C4-2B (cell line): ENCODE measurements at regions not wholly inside any gene's neighbourhood (a gene's known extent, or its start where the extent isn't known, plus 50 kb on each side); places are given as distances from the start of the nearest gene placed in this dataset.
"Not testable (repeated sequence)": the region's sequence is repeated elsewhere in the genome, so short reads cannot be mapped to it uniquely, and the experiment has no call there.

Experiments used
- H3K27ac ChIP-seq: fragments of 450-650 bp; 2 replicates; pipeline ENCODE4 v1.5.1; 2017
- ZFX ChIP-seq: fragments of 450-650 bp; IDR thresholded peaks from 2 replicates; pipeline ENCODE4 v1.6.1; 2017
- TF ChIP-seq, protein P1 (sequence below): fragments of 450-650 bp; conservative IDR thresholded peaks from 2 replicates; pipeline ENCODE4 v1.5.1; 2017; ENCODE audit warnings: mild to moderate bottlenecking

DNA sequence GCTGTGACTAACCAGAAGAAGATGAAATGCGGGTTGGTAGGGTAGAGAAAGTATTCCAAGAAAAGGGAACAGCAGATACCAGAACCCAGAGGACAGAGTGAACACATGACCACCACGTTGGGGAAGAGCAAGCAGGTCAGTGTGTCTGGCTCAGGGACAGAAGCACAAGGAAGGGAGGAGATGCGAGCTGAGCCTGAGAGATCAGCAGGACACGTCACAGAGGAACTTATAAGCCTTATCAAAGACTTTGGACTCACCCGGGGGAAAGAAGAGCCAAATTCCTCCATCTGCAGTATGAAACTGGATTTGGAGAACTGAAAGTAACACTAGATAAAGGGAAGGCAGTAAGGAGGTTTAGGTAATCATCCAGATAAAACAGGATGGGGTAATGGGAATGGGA, 232.1 kb upstream of the NPVF start:
- H3K27ac ChIP-seq = no peak overlapping the region
- no peak for TF ChIP-seq ZFX
- TF ChIP-seq, protein P1, sequence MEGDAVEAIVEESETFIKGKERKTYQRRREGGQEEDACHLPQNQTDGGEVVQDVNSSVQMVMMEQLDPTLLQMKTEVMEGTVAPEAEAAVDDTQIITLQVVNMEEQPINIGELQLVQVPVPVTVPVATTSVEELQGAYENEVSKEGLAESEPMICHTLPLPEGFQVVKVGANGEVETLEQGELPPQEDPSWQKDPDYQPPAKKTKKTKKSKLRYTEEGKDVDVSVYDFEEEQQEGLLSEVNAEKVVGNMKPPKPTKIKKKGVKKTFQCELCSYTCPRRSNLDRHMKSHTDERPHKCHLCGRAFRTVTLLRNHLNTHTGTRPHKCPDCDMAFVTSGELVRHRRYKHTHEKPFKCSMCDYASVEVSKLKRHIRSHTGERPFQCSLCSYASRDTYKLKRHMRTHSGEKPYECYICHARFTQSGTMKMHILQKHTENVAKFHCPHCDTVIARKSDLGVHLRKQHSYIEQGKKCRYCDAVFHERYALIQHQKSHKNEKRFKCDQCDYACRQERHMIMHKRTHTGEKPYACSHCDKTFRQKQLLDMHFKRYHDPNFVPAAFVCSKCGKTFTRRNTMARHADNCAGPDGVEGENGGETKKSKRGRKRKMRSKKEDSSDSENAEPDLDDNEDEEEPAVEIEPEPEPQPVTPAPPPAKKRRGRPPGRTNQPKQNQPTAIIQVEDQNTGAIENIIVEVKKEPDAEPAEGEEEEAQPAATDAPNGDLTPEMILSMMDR = no peak

DNA sequence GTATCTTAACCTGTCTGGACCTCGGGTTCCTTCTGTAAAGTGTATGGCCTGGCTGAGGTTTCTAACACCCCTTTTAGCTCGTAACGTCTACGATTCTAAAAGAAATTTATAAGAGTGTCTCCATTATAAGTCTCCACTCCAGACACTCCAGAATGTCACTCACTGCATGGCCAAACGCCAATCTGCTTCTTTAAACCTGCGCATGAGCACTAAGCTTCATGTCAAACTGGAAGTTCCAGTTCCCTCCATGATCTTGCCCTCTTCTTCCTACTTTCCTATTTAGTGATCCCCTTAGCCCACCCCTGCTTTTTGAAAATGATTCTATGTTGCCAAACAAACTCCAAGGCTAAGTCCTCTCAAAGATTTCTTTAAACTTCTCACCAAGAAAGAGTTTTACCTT, 241.4 kb upstream of the NPVF start:
- TF ChIP-seq, protein P1 = no peak
- no peak for TF ChIP-seq ZFX
- no peak overlapping the region for H3K27ac ChIP-seq

DNA sequence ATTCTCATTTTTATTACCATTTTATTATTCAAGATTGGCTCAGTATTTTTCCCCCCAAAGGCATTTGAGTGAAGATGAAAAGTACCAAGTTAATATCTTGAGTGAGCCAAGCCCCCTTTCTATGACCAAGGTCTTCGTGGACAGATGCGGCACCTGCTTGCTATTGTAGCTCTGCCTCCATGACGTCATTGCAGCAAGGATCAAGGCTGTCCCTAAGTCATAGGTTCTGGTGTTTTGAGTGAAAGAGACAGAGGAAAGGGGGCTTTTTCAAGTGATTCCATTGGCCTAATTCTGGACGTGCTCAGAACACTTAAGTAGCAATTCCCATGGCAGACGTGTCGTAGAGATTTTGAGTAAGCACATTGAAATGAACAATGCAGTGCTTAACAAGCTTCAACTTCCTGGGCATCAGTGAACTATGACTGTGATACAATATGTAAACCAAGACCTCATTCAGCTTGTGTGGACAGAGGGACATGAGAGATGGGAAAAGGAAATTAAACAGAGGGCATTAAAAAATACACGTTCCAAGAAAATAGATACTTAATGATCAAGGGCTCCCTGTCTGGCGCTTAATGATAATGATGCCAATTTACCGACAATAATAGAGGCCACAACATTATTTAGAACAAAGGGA, 248.7 kb upstream of the NPVF start:
- TF ChIP-seq, protein P1 = no peak
- TF ChIP-seq ZFX = no peak
- H3K27ac ChIP-seq = no peak overlapping the region

DNA sequence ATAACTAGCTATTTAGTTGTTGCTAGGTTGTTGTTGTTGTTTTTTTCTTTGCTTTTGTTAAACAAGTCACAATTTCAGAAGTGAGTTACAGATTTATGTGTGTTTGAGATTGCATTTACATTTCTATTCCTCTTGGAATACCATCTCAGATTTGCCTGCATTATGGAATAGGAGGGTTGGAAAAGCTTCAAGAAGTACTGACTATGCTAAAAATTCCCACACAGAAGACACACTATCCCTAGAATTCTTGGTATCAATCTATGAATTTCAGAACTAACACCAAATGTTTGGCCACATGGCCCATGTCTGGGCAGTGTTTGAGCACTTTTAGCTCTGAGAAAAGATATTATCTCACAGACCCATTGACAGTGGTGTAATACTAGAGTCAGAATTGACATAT, 249.9 kb upstream of the NPVF start:
- H3K27ac ChIP-seq = not testable (repeated sequence)

DNA sequence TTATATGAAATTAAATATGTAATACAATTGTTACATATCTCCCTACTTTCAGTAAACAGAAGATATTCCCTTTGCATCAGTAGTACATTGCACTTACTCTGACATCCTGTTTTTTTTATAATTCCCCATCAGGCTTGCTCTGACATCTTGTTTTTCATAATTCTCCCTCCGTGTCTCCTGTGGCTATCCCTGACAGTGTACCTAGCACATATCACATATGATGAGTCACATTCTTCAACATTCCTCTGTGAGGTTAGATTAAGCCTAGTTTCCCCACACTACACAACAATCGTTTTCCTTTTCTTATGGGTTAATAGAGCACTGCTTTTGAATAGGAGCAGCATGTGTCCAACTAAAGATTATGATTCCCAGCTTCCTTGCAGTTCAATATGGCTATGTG, 250.6 kb upstream of the NPVF start:
- TF ChIP-seq, protein P1 = no peak
- TF ChIP-seq ZFX = no peak

DNA sequence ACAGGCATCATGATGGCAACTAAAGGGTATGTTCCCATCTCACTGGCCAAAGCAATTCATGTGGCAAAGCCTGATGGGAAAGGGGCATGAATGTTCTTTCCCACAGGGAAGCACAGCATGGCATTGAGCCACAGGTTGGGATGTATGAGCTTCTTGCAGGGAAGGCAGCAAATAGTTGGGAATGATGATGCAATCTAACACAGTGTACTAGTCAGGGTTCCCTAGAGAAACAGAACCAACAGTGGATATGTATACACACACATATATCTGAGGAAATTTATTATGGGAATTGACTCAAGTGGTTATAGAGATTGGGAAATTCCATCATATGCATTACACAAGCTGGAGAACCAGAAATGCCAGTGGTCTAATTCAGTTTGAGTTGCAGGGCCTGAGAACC, 253.6 kb upstream of the NPVF start:
- no peak overlapping the region for H3K27ac ChIP-seq
- TF ChIP-seq ZFX = no peak
- TF ChIP-seq, protein P1 = no peak

More for the DNA sequence above, 250.6 kb upstream of the NPVF start:
- no peak overlapping the region for H3K27ac ChIP-seq

DNA sequence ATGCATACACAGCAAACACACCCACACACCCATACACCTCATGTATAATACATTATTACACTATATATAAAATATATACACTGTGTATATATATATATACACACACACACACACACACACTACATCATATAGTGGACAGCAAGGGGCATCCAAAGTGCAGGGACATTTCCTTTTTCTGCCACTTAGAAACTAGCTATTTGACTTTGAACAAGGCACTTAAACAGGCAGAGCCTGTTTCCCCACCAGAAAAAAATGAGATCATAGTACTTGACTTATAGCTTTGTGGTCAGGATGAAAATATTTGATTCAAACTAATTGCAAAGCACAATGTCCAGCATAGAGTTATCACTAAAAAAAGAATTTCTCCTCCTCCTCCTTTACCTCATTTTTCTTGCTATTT, 254.3 kb upstream of the NPVF start:
- TF ChIP-seq, protein P1 = no peak
- no peak for TF ChIP-seq ZFX
- H3K27ac ChIP-seq = no peak overlapping the region

DNA sequence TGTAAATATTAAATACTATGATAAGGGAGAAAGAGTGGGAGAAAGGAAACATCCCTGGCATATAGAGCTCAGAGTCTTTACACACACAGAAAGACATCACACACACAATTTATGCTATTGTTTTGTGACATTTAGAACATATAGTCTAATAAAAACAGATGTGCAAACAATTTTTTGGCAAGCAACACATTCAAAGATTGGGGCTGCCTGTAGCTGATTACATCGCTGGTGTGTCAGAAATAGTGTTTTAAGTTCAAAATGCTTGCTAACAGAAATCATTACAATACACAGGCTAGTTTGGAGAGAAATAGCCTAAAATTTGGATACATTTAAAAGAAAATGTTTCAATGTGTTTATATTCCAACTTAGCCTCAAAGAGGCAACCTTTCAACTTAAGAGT, 256.7 kb upstream of the NPVF start:
- TF ChIP-seq ZFX = no peak
- TF ChIP-seq, protein P1 = no peak
- no peak overlapping the region for H3K27ac ChIP-seq
